ENCODE measurements at regions not wholly inside any gene's neighbourhood (a gene's known extent, or its start where the extent isn't known, plus 50 kb on each side); places are given as distances from the start of the nearest gene placed in this dataset.
"Not testable (repeated sequence)": the region's sequence is repeated elsewhere in the genome, so short reads cannot be mapped to it uniquely, and the experiment has no call there.

- no peak for DNase-seq (ENCODE audit: low read depth in 2 of 2)
These were observed 564.6 kb downstream of the MFSD1 start for GRCh38 chr3:159366476-159366875.

- no peak for DNase-seq (ENCODE audit: low read depth in 2 of 2)
These were observed 570.1 kb downstream of the MFSD1 start for GRCh38 chr3:159371961-159372360.

- DNase-seq (ENCODE audit: low read depth in 2 of 2) = no peak
These were observed 576.7 kb downstream of the MFSD1 start for GRCh38 chr3:159378396-159379194.

GRCh38 chr3:159380891-159381290 is 579.0 kb downstream of the MFSD1 start:
- no peak for DNase-seq (ENCODE audit: low read depth in 2 of 2)

- DNase-seq (ENCODE audit: low read depth in 2 of 2) = no peak
These were observed 588.9 kb downstream of the MFSD1 start for GRCh38 chr3:159390656-159391212.

GRCh38 chr3:159397683-159398082 is 591.0 kb upstream of the IL12A start:
- not testable (repeated sequence) for DNase-seq (ENCODE audit: low read depth in 2 of 2)

- DNase-seq (ENCODE audit: low read depth in 2 of 2) = no peak
These were observed 587.6 kb upstream of the IL12A start for GRCh38 chr3:159401069-159401468.

GRCh38 chr3:159409711-159410110 is 578.9 kb upstream of the IL12A start:
- not testable (repeated sequence) for DNase-seq (ENCODE audit: low read depth in 2 of 2)

GRCh38 chr3:159413319-159413718 is 575.3 kb upstream of the IL12A start:
- no peak for DNase-seq (ENCODE audit: low read depth in 2 of 2)

GRCh38 chr3:159416856-159417255 is 571.8 kb upstream of the IL12A start:
- DNase-seq (ENCODE audit: low read depth in 2 of 2) = no peak

GRCh38 chr3:159417761-159418160 is 570.9 kb upstream of the IL12A start:
- no peak for DNase-seq (ENCODE audit: low read depth in 2 of 2)

- no peak for DNase-seq (ENCODE audit: low read depth in 2 of 2)
These were observed 569.8 kb upstream of the IL12A start for GRCh38 chr3:159418571-159419526.

GRCh38 chr3:159429702-159430101 is 558.9 kb upstream of the IL12A start:
- DNase-seq (ENCODE audit: low read depth in 2 of 2) = no peak

GRCh38 chr3:159432682-159433340 is 555.8 kb upstream of the IL12A start:
- DNase-seq (ENCODE audit: low read depth in 2 of 2) = no peak

GRCh38 chr3:159439346-159439745 is 549.3 kb upstream of the IL12A start:
- DNase-seq (ENCODE audit: low read depth in 2 of 2) = no peak

GRCh38 chr3:159441279-159441678 is 547.4 kb upstream of the IL12A start:
- no peak for DNase-seq (ENCODE audit: low read depth in 2 of 2)

GRCh38 chr3:159443266-159443665 is 545.4 kb upstream of the IL12A start:
- DNase-seq (ENCODE audit: low read depth in 2 of 2) = no peak

GRCh38 chr3:159447841-159448240 is 540.8 kb upstream of the IL12A start:
- no peak for DNase-seq (ENCODE audit: low read depth in 2 of 2)

- no peak for DNase-seq (ENCODE audit: low read depth in 2 of 2)
These were observed 539.7 kb upstream of the IL12A start for GRCh38 chr3:159448902-159449301.

GRCh38 chr3:159451067-159451466 is 537.6 kb upstream of the IL12A start:
- no peak for DNase-seq (ENCODE audit: low read depth in 2 of 2)

GRCh38 chr3:159451482-159451881 is 537.2 kb upstream of the IL12A start:
- DNase-seq (ENCODE audit: low read depth in 2 of 2) = no peak

- no peak for DNase-seq (ENCODE audit: low read depth in 2 of 2)
These were observed 535.6 kb upstream of the IL12A start for GRCh38 chr3:159453036-159453435.
